ENCODE measurements at regions not wholly inside any gene's neighbourhood (a gene's known extent, or its start where the extent isn't known, plus 50 kb on each side); places are given as distances from the start of the nearest gene placed in this dataset.

- Histone ChIP-seq H3K36me3 (ENCODE audit: control insufficient read depth, insufficient read depth, low read length) (no peaks in the 10 kb centered on the region), H3K9ac (ENCODE audit: insufficient read depth in 1 of 2, low read depth in 2 of 2, low read length in 2 of 2) (no peak overlapping the region), H4K20me1 (replicated peaks; ENCODE audit: control insufficient read depth, insufficient read depth, low read length) (no peaks in the 10 kb centered on the region), H3K4me2 (ENCODE audit: insufficient read depth, low read length) (no peak overlapping the region), H3K27ac (ENCODE audit: extremely low read depth, low read depth, low read length) (no peak overlapping the region), H3K79me2 (ENCODE audit: control insufficient read depth, insufficient read depth, low read length) (no peaks in the 10 kb centered on the region), H3K9me3 (replicated peaks; ENCODE audit: control insufficient read depth, insufficient read depth, low read depth, low read length) (no peaks in the 10 kb centered on the region), H2AFZ (ENCODE audit: low read depth, low read length) (no peak overlapping the region), H3K4me1 (replicated peaks in 1 of 2; ENCODE audit: control insufficient read depth in 2 of 2, insufficient read depth in 2 of 2, low read length in 2 of 2) (no peaks in the 10 kb centered on the region), H3K27me3 (ENCODE audit: control insufficient read depth in 2 of 2, insufficient read depth in 2 of 2, low read length in 2 of 2) (no peaks in the 10 kb centered on the region), H3K4me3 (no peak overlapping the region), H3K9me1 (ENCODE audit: control insufficient read depth, insufficient read depth, low read length) (no peaks in the 10 kb centered on the region)
- no TSS peak for BruUV-seq (replicated peaks)
- intact Hi-C loops (cut with micrococcal nuclease): no loop called here
- no peak for ATAC-seq
- 5% methylated on average over 2 of the region's 2 CpGs for WGBS (ENCODE audit: insufficient coverage, low coverage, missing lambda C conversion rate)
- in situ Hi-C loops (cut with MboI): no loop called here
- CTCF ChIA-PET (ENCODE audit: low intra/inter-chr PET ratio): no interaction called here
- POLR2A ChIA-PET: no interaction called here
- TF ChIP-seq, protein P1, sequence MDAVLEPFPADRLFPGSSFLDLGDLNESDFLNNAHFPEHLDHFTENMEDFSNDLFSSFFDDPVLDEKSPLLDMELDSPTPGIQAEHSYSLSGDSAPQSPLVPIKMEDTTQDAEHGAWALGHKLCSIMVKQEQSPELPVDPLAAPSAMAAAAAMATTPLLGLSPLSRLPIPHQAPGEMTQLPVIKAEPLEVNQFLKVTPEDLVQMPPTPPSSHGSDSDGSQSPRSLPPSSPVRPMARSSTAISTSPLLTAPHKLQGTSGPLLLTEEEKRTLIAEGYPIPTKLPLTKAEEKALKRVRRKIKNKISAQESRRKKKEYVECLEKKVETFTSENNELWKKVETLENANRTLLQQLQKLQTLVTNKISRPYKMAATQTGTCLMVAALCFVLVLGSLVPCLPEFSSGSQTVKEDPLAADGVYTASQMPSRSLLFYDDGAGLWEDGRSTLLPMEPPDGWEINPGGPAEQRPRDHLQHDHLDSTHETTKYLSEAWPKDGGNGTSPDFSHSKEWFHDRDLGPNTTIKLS (IDR thresholded peaks at IDR 0.05; ENCODE audit: borderline replicate concordance, low read depth): no peak
- TF ChIP-seq HDGF (IDR thresholded peaks at IDR 0.05): no peak
- no peak for TF ChIP-seq ESRRA (IDR thresholded peaks at IDR 0.05; ENCODE audit: borderline replicate concordance, low read depth)
- no peak for TF ChIP-seq TFE3 (CRISPR knock-in tag; IDR thresholded peaks at IDR 0.05)
- TF ChIP-seq NR3C1 (CRISPR knock-in tag; IDR thresholded peaks at IDR 0.05): no peak
- TF ChIP-seq VEZF1 (CRISPR knock-in tag; IDR thresholded peaks at IDR 0.05): no peak
- TF ChIP-seq SMARCE1 (IDR thresholded peaks at IDR 0.05): no peak
- TF ChIP-seq TCF3 (CRISPR knock-in tag; IDR thresholded peaks at IDR 0.05): no peak
- TF ChIP-seq TCF15 (CRISPR knock-in tag; IDR thresholded peaks at IDR 0.05): no peak
- TF ChIP-seq SOX6 (IDR thresholded peaks at IDR 0.05): no peak
- TF ChIP-seq KLF13 (tag; IDR thresholded peaks at IDR 0.05; ENCODE audit: borderline replicate concordance, low read depth): no peak
- no peak for TF ChIP-seq NFYB (IDR thresholded peaks at IDR 0.05; ENCODE audit: extremely low read depth, insufficient read length)
- no peak for TF ChIP-seq HNRNPH1 (optimal IDR thresholded peaks at IDR 0.05; ENCODE audit: low read depth, low read length)
- FAIRE-seq: no peak
- DNase-seq (ENCODE audit: extremely low read depth in 1 of 4, low spot score in 3 of 4): no peak
Observed at GRCh38 chr14:46381674-46382073, 269.9 kb downstream of the RPL10L start.

Measured in K562 (cell line).